Stimulated activated CD4-positive, alpha-beta T cell treated with anti-CD3 and anti-CD28 coated beads, Interleukin-15, amount 100 ng/mL, for 48 hours (primary cell): ENCODE measurements at regions not wholly inside any gene's neighbourhood (a gene's known extent, or its start where the extent isn't known, plus 50 kb on each side); places are given as distances from the start of the nearest gene placed in this dataset.
"Not testable (repeated sequence)": the region's sequence is repeated elsewhere in the genome, so short reads cannot be mapped to it uniquely, and the experiment has no call there.

Experiments
- DNase-seq, 2 donors: peaks; one replicate each; pipeline ENCODE4 v3.0.0-alpha.2; 2020; ENCODE audit warnings: low read depth in 2 of 2

DNA sequence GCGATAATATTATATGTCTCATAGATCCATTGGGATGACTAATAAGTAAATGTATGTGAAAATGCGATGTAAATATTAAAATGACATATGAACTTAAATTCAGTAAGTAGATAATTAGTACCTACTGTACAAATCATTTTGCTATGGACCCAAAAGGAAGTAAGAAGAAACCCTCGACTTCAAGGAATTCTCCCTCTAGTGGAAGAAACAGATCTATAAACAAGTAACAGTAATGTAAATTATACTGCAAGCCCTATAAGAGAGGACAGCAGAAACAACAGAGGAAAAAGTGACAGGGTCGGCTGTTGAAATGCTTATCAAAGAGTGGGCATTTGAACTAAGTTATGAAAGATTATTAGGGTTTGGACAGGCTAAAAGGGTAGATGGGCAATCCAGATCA lies 320.3 kb downstream of the DMAC1 start:
- DNase-seq = no peak

DNA sequence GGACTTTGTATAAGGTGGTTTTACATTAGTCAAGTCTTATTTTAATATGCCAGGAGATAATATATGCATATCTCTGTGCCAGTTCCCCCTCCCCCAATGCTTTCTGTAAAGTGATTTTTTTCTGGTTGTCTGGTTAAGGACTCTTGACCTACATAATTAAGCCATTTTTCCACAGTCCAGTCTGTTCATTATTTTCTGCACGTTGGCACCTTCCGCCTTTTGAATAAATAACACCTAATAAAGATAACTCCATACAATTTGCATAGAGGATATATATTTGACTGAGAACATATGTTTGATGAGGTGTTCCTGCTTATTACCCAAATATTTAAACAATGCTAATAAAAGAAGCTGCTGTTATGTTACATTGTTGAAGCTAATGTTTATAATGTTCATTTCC lies 320.9 kb downstream of the DMAC1 start:
- no peak for DNase-seq

DNA sequence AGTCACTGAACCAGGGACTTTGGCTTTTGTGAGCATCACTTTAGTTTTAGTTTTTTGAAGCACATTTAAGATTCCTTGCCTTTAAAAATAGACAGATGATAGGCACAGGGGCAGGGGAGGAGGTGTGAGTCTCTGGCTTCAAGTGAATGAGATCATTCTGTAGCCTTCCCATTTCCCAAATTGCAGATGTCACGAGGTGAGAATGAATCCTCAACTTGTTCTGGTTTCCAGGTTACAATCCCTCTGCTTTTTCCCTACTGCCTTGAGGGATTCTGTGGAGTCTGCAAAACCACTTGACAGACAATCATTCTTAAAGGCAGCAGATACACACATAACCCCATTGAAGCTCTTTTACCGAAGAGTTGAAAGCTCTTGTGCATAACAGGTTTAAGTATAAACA lies 332.4 kb downstream of the DMAC1 start:
- no peak for DNase-seq

DNA sequence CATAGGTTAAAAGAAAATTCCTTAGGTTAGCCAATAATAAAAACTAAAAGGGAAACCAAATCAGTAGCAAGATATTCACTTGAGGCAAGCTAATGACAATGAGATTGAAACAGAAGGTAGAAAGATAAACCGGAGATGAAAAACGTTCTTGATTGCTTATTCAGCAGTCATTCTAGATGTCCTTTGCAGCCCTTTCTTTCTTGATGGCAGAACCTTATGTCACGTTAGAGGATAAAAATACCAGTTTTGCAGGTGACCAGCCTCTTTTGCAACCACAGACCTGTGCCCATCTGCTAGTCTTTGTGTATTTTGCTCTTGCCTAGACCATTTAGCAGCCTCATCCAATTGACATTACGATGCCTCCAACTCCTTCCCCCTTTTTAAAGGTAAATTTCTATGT lies 337.8 kb downstream of the DMAC1 start:
- no peak for DNase-seq

DNA sequence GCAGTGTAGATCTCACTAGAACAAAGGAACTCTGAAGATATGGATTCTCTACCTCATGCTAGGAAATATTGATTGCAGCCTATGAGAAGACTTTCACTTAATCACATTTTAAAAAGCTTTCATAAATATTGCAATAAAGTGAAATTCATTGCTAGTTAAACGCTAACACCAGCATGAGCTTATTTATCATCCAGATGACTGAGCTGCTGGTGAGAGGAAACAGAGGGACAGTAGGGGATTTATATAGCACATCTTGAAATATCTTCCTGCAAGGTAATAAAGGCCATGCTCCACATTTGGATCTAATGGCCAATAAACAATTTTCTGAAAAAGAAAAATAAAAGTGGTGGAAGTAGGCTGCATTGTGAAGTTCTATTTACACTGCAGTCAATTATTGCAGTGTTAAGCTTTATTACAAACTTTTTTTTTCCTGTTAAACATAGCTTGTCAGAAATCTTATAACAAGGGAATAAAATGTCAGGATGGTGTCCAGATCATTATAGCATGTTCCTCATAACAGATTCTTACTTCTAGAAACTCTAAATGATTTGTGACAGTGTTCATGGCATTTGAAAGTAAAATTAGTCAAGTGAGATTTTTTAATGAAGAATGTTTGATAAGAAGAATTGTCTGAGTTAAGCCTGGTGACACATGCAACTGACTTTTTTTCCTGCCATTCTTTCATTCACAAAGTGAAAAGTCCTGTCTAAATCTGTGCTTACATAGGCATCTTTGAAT lies 342.6 kb downstream of the DMAC1 start:
- DNase-seq = no peak

DNA sequence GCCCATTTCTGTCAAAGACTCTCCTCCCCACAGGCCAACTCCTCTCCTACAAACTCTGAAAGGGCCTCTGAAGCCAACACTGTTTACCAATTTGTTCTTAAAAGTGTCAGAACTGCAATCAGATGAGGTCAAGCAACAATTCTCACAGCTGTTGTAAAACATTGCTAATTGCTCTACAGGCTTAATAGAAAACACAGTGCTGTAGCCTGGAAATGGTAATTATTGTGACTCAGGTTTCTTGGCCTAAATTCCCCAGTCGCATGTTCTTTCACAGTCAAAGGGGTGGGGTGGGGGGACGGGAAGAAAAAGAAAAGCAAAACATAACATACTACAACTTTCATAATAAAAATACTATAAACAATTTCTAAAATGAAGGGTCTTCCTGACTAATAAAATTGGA lies 343.2 kb downstream of the DMAC1 start:
- DNase-seq = no peak

DNA sequence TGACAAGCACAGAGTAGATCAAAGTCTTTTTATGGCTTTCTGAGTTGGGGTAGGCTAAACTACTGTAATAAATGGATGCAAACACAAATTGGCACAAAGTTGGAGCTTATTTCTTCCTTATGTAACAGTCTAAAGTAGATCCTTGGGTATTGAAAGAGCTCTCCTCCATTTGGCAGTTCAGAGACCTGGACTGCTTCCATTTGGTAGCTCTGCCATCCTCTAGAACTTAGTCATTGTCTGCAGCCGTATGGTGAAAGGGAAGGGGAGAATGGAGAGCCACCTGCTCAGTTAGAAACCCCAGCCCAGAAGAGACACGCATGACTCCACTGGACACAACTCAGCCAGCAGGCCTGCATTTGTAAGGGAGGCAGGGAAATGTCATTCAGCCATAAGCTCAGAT lies 345.0 kb downstream of the DMAC1 start:
- DNase-seq = no peak

DNA sequence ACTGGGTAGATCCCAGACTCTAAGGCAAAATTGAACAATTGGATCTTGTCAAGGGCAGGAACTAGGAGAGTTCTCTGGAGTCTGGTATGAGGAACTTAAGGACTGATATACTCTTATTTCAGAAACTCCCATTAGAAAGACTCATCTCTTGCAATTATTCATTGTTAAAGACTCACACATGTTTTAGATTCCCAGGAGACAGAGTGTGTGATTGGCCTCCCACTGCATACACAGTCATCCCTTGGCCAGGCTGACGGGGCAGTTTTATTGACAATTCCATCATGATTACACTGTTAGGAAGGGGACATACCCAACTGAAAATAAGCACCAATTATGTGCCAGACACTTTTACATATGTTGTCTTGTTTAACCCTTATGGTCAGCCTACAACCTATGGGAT lies 347.2 kb downstream of the DMAC1 start:
- no peak for DNase-seq

DNA sequence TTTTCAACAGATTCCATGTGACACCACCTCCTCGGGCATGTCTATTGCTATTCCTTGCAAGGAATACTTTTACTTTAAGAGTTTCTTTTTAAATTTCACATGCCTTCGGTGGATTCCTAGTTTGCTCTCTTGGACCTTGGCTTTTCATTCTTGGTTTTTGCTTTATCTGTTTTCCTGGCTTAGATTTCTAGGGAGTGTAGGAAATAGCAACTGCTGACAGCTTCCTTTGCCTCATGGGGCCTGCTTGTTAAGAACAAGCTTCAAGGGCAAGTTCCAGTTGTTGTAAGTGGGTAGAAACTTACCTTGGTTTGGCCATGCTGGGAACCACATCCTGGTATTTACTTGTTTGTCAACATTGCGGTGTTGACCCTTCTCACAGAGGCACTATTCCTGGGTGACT lies 348.5 kb downstream of the DMAC1 start:
- no peak for DNase-seq

DNA sequence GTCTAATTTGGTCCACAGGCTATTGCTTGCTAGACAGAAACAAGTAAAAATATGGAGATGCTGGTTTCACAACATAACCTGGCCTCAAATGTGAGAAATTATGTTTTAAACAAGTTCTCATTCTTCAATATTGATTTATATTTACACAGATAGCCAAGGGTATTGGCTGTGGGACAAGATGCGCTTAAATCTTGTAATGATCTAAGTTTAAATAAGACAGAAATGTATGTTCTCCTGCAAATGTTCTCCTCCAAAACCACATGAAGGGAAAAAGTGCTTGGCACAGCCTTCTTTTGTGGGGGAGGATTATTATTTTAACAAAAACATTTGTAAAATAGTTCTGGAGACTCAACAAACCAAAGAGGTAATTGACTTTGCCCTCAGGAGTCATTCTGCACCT lies 356.0 kb downstream of the DMAC1 start:
- DNase-seq = no peak

DNA sequence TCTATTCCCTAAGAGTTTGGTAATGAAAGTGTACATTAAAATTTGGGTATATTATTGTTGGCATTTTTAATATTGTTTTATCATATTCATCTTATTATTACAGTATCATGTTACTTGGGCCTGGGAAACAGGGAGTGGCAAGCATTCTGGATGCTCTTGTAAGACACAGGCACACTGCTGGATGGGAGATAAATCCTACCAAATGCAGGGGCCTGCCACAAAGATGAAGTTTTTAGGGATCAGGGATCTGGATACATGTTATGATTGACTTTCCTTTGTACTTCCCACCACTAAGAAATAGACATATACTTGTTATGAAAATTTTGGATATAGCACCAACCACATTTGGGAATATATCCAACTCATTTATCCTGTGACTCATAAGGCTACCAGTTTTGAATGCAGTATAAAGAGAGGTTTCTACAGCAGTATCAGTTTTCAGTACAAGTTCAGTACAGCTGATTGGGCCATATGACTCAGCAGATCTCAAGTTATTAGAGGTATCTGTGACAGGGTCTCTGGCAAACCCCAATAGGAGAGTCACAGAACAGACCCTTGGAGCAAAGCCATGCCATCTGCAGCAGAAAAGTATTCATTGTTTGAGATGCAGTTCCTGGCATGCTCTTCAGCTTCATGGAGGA lies 360.1 kb downstream of the DMAC1 start:
- DNase-seq = no peak

DNA sequence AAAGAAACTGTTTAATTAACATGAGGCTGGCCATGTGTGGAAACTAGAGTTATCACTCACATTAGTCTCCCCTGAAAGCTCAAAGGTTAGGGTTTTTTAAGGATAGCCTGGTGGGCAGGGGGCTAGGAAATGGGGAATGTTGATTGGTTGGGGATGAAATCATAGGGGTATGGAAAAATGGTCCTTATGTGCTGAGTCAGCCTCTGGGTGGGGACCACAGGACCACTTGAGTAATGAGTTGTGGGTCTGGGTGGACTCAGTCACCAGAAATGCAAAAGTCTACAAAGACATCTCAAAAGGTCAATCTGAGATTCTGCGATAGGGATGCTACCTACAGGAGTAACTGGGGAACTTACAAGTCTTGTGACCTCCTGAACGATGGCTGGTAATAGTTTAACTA lies 362.8 kb downstream of the DMAC1 start:
- no peak for DNase-seq

DNA sequence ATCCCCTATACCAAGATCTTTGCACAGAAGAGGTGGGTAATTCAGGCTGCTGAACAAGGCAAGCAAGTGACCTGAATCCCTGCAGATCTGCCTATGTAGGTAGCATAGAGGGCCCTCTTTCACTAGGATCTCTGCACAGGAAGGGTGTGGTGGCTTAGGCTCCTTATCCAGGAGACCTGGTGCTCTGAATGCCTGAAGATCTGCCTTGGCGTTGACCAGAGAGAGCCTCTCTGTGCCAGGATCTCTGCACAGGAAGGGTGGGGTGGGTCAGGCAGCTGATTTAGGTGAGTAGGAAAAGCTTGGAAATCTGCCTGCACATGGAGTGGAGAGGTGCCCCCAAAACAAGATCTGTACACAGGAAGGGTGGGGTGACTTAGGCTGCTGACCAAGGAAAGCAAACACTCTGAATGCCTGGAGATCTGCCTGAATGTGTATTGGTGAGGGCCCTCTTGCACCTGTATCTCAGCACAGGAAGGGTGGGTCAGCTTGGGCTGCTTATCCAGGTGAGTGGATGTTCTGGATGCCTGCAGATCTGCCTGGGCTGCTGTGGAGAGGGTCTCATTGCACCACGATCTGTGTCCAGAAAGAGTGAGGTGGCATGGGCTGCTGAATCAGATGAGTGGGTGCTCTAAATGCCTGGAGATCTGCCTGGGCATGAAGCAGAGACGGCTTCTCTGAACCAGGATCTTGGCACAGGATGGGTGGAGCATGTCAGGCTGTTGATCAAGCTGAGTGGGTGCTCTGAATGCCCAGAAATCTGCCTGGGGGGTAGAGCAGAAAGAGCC lies 365.9 kb downstream of the DMAC1 start:
- no peak for DNase-seq

DNA sequence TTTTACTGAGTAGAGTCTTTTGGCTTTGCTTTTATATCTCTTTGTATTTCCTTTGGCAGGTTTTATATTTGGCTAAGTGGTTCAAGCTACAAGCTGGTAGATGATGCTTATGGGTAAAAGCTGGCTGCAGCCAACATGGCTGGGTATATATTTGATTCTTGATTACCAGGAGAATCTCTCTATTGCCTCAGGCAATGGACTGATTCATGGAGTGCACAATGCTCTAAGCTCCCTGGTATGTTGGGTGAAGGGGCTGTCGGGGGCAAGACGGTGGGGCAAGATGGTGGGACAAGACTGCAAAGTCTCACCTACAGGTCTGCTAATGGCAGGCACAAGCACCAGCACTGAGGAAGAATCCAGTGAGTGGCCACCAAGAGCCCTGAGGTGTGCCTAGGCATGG lies 366.6 kb downstream of the DMAC1 start:
- no peak for DNase-seq

DNA sequence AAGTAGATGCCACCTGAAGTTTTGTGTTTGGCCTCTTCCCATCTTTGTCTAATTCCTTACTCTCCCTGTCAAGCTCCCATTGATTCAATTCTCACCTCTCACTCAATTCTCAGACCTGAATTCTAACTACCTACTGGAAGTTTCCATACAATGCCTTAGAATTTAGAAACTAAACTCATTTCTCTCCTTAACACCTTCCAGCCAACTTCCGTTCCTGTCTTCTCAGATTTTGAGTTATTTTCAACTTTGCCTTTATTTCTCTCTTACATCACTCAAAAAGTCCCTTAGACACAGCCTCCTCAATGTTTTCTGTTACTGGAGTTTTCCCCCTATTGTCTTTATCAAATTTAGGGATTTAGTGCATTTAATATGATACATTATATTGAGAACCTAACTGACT lies 382.2 kb downstream of the DMAC1 start:
- DNase-seq = not testable (repeated sequence)

DNA sequence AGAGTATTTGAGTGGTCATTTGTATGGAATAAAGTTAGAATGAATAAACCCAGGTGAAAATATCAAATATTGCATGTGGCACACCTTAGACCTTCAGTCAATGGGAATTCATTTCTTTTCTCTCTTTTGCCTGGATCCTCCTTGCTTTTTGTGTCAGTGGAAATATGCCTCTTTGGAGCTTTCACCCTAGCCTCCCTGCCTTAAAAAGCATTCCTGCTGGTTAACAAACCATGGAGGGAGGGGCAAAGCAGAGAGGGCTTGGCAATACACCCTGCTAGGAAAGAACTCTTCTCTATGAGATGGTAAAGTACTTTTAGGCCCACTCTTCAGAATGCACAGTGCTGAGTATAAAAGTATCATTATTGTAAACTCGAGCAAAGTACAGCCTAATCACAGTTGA lies 383.7 kb downstream of the DMAC1 start:
- DNase-seq = no peak

DNA sequence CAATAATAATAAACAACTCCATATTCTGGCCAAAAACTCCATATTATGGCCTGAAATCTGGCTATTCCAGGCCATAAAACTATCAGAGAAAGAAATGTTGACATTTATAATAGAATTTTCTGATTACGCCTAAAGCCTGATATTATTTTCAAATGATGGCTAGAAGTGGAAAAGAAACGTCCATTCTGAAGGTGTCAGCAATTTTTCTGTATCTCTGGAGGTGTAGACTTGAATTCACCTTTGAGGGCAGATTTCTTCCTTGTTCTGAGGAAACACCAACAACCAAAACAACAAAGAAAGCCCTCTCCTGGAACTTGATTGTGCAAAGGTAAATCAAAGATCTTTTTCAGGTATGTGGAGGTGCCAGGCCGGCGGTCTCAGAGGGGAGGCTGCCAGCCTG lies 390.7 kb downstream of the DMAC1 start:
- DNase-seq = no peak

DNA sequence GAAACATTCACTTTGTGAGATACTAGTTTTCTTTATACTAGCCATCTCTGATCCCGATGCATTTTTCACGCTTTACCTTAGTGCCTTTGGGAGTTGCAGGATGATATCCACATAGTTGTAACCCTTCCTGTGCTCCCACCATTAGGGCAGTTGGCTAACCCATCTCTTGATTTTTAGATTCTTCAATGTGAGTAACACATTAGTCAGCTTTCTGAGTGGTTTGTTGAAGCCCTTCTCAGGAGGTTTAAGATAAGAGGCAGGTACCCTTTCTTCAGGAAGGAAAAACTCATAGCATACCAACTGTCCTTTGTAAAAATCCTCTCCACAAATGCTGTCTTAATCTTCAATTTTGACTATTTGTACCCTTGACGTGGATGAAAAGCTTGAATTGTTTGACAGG lies 392.3 kb downstream of the DMAC1 start:
- DNase-seq = no peak

DNA sequence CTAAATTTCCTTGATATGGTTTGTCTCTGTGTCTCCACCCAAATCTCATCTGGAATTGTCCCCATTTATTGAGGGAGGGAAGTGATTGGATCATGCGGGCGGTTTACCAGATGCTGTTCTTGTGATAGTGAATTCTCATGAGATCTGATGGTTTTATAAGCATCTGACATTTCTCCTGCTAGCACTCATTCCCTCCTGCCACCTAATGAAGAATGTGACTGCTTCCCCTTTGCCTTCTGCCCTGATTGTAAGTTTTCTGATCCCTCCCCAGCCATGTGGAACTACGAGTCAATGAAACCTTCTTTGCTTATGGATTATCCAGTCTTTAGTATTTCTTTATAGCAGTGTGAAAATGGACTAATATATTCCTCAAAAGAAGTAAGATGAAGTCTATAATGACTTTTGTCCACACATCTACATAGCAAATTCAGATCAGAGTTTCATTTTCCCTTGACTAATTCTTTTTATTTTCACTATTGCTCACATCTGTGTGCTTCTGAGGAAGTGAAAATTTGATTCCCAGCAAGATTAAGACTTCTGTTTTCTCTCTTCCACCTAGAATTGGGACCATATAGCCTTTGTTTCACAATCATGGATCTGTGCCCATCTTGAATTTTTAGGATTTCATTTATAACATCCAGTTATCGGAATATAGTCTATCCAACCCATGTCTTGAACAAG lies 393.5 kb downstream of the DMAC1 start:
- no peak for DNase-seq

DNA sequence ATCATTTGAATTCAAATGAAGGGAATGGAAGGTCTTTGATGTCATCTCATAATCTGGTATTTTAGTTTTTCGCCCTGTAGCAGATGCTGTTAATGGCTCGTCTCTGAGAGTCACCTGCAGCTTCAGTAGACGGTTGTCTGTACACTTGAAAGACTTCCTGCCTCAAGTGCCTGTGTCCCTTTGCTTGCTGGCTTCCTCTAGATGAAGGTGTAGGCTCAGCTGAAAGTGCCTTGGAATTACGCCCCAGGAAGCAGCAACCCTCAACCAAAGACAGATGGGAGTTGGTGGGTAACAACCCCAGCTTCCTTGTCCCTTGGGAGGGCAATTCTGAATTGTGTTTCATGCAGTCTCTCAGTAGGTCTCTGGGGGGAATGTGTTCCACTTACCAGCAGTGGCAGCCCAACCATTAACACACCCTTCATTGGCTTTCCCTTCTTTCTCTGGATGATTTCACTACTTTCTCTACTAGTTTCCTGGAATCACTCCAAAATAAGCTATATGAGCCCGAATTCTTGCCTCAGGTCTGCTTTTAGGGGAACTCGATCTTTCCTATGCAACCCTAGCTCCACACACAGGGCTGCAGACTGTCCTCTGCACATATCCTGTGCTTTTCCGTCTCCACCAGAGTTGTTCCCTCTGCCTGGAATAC lies 395.6 kb downstream of the DMAC1 start:
- no peak for DNase-seq

DNA sequence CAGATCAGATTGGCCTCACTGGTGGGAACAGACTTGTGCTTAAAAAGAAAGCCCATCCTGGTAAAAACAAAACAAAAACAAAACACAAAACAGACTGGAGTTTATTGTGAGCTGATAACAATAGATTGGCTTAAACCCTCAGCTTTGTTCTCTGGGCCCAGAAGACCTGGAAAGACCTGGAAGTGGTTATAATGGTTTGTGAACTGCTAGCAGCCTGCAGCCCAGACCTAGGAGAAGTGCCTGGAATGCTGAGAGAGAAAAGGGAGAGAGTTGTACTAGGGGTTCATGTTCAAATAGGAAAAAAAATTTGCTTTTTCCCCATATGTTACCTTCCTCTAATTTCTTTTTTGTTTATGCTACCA lies 396.6 kb downstream of the DMAC1 start:
- no peak for DNase-seq
